HEK293T (cell line): ENCODE measurements at regions not wholly inside any gene's neighbourhood (a gene's known extent, or its start where the extent isn't known, plus 50 kb on each side); places are given as distances from the start of the nearest gene placed in this dataset.

Experiments
- BHLHE40 ChIP-seq: fragments of 450-650 bp; IDR thresholded peaks from 2 replicates; pipeline ENCODE4 v1.6.1; 2016; ENCODE audit warnings: mild to moderate bottlenecking, moderate library complexity, borderline replicate concordance
- FOXA1 ChIP-seq: fragments of 450-650 bp; IDR thresholded peaks from 2 replicates; pipeline ENCODE4 v1.6.1; 2016; ENCODE audit warnings: mild to moderate bottlenecking
- FOXK2 ChIP-seq: fragments of 450-650 bp; IDR thresholded peaks from 2 replicates; pipeline ENCODE4 v1.6.1; 2016; ENCODE audit warnings: mild to moderate bottlenecking
- FOXM1 ChIP-seq: fragments of 450-650 bp; IDR thresholded peaks from 2 replicates; pipeline ENCODE4 v1.6.1; 2017; ENCODE audit warnings: mild to moderate bottlenecking, borderline replicate concordance
- LEF1 ChIP-seq: fragments of 450-650 bp; IDR thresholded peaks from 2 replicates; pipeline ENCODE4 v1.6.1; 2017; ENCODE audit warnings: mild to moderate bottlenecking, borderline replicate concordance
- SP1 ChIP-seq: fragments of 450-650 bp; IDR thresholded peaks from 2 replicates; pipeline ENCODE4 v1.6.1; 2017
- SUZ12 ChIP-seq: fragments of 450-650 bp; IDR thresholded peaks from 2 replicates; pipeline ENCODE4 v1.6.1; 2016; ENCODE audit warnings: mild to moderate bottlenecking
- TARDBP ChIP-seq: fragments of 450-650 bp; IDR thresholded peaks from 2 replicates; pipeline ENCODE4 v1.6.1; 2016
- ZNF384 ChIP-seq: fragments of 450-650 bp; IDR thresholded peaks from 2 replicates; pipeline ENCODE4 v1.6.1; 2016

DNA sequence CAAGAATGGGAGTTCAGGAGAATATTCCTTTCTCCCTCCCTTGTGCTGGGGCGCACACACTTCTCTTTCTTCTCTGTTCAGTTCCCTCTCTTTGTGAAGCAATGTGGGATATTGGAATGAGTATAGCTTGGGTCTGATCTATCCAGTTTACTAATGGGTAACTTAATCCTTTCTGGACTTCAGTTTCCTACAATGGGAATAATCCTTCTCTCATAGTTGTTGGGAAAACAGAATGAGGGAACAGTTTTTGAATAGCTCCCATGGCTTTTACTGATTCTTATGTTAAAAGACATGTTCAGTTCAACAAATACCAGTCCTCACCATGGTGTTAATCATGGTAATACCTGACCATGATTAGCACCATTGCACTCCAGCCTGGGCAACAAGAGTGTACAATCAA, 93.1 kb downstream of the ARL4C start:
- TF ChIP-seq FOXK2 (no peak), LEF1 (no peak), FOXM1 (no peak), FOXA1 (no peak), BHLHE40 (no peak), SP1 (no peak), ZNF384 (no peak), SUZ12 (no peak), TARDBP (no peak)
